Stimulated activated CD4-positive, alpha-beta T cell treated with anti-CD3 and anti-CD28 coated beads, TNF-alpha, amount 100 ng/mL, for 1 hour (primary cell): ENCODE measurements at regions not wholly inside any gene's neighbourhood (a gene's known extent, or its start where the extent isn't known, plus 50 kb on each side); places are given as distances from the start of the nearest gene placed in this dataset.
"Not testable (repeated sequence)": the region's sequence is repeated elsewhere in the genome, so short reads cannot be mapped to it uniquely, and the experiment has no call there.

ENCODE experiments used
- DNase-seq, 3 donors: peaks; one replicate each; pipeline ENCODE4 v3.0.0-alpha.2; 2020; ENCODE audit warnings: low read depth in 3 of 3, low spot score in 1 of 3

DNA sequence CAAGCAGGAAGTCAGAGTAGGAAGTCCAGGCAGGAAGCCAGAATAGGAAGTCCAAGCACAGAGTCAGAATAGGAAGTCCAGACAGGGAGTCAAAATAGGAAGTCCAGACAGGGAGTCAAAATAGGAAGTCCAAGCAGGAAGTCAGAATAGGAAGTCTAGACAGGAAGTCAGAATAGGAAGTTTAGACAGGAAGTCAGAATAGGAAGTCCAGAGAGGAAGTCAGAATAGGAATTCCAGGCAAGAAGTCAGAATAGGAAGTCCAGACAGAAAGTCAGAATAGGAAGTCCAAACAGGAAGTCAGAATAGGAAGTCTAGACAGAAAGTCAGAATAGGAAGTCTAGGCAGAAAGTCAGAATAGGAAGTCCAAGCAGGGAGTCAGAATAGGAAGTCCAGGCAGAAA lies 105.3 kb upstream of the C16orf82 start:
- DNase-seq, result no peak

DNA sequence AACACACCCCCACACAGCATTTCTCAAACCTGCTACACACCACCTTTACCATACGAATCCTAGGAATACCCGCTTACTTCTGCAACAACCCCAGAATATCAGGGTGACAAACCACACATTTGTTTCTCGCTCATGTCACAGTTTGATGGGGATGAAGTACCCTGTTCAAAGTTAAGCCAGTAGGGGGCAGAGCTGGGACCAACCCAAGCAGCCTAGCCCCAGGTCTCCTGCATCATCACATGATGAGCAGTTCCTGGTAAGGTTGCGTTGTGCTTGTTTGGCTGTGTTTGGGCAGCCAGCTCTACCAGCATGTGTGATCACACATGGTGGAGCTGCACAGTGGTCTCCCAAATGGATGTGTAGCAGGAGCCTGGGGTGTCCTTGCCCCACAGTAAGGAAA lies 103.6 kb upstream of the C16orf82 start:
- no peak for DNase-seq

DNA sequence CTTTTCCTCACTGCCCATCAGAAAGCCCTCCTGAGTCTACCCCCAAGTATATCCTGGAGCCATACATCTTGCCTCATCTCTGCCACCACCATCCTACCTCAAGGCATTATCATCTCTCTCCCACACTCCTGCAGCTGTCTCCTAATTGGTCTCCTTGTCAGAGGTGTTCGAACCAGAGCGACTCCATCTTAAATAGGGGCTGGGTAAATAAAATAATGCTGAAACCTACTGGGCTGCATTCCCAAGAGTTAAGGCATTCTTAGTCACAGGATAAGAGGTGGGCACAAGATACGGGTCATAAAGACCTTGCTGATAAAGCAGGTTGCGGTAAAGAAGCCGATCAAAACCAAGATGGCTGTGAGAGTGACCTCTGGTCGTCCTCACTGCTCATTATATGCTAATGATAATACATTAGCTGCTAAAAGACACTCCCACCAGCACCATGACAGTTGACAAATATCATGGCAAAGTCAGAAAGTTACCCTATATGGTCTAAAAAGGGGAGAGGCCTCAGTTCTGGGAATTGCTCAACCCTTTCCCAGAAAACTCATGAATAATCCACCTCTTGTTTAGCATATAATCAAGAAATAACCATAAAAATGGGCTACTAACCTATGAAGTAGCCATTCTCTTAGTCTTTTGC lies 97.0 kb upstream of the C16orf82 start:
- no peak for DNase-seq

DNA sequence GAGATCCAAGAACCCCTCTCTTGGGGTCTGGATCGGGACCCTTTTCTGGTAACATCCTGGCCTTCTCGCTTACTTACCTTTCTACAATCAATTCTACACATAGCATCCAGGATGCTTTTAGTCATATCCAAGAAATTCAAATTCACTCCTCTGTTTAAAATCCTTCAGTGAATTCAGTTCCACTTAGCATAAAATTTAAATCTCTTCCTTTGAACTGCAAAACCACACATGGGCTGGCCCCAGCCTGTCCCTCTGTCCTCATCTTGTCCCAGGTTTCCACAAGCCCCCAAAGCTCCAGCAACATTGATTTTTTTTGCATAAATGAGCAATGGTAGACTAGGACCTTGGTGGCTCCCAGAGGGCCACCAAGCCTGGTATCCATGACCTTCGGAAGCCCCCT lies 96.4 kb upstream of the C16orf82 start:
- no peak for DNase-seq

DNA sequence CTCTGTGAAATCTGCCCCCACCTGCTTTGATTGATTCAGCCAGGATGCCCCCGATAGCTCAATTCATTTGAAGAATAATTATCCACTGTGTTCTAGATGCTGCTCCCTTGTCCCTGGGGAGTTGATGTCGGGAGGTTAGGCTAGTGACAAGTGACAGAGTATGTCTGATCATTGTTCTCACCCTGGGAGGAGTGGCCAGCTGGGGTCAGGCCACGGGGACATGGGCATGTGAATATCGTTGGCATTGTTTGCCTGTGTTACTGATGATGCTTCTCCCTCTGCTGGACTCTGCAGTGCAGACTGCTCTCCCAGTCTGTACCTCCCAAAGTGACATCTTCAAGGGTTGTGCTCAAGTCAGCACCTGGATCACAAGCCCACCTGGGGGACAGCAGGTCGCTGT lies 89.9 kb upstream of the C16orf82 start:
- DNase-seq, result no peak

DNA sequence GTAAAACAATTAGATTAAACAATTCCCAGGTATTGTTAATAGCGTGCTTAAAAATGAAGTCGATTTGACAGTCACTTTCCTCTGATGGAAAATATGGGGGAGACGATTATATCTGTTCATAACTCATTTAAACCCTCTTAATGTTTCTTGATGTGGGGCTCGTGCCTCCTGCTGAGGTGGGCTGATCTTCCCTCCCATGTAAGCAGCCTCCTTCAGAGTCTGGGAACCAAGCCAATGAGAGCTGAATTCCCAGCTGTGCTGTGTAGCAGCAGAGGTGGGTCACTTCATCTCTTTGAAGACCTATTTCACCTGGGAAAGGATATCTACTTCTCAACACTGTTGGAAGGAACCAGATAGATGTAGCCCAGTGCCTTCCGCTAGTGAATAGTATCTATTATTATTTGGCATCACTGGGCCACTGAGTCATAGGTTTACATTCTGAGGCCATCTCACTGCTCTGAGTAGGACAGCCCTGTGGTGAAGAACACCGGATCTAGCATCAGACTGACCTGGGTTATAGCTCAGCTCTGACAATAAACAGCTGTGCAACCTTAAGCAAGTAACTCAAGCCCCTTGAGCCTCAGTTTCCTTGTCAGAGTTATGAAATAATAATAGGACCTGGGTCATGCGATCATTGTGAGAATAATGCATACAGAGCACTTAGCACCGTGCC lies 85.3 kb upstream of the C16orf82 start:
- DNase-seq, result no peak

DNA sequence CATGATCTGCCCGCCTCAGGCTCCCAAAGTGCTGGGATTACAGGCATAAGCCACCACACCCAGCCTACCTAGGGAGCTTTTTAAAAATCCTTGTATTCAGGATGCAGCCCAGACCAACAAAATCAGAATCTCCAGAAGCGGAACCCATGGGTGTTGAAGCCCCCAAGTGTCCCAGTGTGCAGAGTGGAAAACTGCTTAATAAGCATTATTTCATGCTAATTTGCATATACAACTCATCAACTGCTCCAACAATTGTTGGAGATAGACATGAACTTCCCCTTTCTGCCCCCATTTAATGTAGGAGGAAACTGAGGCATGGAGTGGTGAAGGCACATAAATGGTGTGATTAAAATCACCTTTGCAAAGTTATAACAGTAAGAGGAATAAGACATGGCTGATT lies 84.3 kb upstream of the C16orf82 start:
- no peak for DNase-seq

DNA sequence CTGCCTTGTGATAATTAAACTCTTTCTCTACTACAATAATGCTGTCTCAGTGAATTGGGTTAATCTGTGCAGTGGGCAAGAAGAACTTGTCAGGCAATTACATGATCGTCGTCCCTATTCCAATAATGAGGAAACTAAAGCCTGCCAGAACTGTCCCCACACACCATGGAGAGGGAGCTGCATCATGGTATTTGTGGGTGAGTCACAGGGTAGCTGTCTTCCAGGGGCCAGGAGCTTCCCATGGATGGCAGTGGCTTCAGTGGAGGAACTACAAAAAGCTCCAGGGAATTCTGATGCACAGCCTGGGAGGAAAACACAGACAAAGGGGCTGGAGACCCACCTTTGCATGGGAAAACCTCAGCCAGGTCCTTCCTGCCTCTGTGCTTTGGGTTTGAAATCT lies 83.3 kb upstream of the C16orf82 start:
- no peak for DNase-seq

DNA sequence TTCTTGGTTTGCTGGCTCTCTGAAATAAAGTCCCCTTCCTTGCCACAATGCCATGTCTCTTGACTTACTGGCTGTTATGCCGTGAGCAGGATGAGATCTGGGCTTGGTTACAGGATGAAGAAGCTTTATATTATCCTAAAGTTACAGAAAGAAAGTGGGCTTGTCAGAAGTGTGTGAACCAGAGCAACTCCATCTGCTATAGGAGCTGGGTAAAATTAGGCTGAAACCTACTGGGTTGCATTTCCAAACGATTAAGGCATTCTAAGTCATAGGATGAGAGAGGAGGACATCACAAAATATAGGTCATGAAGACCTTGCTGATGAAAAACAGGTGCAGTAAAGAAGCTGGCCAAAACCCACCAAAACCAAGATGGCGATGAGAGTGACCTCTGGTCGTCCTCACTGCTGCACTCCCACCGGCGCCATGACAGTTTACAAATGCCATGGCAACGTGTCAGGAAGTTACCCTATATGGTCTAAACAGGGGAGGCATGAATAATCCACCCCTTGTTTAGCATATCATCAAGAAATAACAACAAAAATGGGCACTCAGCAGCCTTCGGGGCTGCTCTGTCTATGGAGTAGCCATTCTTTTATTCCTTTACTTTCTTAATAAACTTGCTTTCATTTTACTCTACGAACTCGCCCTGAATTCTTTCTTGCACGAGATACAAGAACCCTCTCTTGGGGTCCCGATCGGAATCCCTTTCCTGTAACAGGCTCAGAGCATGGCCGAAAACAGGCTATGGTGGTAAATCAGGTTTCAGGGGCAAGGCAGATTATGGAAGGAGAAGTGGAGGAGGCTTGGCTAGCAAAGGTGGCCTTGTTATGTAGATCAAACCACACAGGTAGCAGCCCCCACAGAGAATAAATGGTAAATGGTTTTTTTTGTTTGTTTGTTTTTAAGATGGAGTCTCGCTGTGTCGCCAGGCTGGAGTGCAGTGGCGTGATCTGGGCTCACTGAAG lies 81.3 kb upstream of the C16orf82 start:
- no peak for DNase-seq

DNA sequence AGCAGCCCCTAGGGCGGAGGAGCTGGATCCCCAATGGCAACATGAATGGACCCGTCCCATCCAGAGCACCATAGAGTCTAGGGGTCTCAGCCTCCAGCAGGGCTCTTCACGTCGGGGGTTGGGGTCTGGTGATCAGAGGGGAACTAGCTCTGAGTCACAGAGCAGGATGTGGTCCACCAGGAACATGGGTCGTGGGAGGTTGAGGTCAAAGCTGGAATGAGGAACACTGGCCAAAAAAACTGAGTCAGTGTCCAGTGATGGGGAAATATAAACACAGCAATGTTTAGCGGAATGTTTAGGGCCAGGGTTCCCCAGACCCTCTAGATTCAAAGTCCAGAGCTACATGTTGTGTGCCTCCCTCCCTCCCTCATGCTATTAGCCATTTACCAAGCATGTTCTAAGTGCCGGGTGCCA lies 79.1 kb upstream of the C16orf82 start:
- no peak for DNase-seq

DNA sequence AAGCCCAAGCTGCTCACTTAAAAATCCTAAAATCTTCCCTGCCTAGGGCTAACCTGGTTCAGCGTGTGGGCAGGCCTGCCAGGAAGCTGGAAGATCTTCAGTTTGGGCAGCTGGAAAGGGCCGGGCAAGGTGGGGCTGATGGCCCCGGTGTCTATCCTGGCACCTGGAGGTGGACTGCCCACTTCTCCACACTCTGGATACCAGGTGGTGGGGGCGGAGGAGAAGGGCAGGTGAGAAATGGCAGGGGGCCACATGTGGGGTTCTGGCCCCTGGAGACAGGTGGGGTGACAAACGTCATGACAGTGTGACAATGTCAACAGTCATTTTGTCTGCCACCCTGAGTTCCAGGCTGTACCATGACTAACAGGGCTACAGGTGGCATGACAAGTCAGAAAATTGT lies 78.5 kb upstream of the C16orf82 start:
- DNase-seq, result no peak

DNA sequence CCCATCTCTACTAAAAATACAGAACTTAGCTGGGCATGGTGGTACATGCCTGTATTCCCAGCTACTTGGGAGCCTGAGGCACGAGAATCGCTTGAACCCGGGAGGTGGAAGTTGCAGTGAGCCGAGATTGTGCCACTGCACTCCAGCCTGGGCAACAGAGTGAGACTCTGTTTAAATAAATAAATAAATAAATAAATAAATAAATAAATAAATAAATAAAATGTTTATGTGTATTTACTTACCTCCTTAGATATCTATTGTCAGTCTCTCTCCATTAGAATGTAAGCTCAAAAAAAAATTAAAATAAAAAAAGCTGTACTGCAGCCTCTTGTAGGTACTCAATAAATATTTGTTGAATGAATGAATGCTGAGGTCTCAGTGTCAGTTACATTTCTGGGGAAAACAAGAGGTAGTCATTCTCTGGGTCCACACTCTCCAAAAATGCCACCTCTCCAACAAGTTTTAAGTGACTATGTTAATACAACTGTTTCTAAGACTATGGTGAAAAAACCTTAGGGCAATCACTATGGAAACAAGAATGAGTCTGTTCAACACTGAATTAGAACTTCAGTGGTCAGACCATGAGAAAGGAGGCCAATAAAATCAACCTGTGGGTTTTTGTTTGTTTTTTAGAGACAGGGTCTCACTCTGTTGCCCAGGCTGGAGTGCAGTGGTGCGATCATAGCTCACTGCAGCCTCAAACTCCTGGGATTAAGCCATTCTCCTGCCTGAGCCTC lies 76.2 kb upstream of the C16orf82 start:
- not testable (repeated sequence) for DNase-seq

DNA sequence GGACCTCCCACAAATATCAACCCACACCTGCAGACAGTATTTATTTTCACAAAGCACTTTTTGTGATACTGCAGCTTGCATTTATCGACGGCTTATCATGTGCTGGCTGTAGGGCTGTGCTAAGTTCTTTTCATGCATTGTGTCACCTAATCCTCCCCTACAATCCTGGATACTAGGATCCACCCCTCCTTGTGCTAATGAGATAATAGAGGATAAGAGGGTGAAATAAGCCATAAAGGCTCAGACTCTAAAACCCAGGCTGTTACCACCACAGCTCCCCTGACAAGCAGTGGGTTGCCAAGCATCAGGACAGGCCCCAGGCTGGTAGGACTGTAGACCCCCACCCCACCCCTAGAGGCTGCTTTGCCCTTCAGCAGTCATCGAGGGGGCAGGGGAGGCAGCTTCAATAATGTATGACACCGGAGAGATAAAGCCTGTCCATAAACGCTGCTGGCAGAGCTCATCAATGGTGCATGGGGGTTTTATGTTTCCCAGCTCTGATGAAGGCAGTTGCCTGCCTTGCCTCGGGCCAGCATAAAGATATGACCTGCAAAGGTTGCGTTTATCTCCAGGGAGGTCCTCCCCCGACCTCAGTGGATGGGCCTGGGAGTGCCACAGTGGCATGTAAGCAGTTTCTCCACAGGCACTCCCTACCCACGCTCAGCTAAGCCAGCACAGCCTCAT lies 73.9 kb upstream of the C16orf82 start:
- no peak for DNase-seq

DNA sequence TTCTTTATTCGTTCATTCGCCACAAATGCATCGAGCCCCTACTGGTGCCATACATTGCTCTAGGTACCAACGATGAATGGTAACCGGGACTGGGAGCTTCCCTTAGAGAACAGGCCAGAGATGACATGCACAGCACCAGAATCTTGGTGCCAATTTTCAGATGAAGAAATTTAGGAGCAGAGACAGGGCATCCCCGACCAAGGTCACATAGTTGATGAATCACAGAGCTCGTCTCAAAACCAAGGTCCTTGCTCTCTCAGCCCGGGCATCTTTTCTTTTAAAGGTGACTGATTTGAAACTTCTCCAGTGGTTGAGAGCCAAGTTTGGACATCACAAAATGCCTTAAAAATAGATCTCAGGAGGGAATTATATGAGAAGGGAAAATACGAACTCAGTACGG lies 73.2 kb upstream of the C16orf82 start:
- DNase-seq, result no peak

DNA sequence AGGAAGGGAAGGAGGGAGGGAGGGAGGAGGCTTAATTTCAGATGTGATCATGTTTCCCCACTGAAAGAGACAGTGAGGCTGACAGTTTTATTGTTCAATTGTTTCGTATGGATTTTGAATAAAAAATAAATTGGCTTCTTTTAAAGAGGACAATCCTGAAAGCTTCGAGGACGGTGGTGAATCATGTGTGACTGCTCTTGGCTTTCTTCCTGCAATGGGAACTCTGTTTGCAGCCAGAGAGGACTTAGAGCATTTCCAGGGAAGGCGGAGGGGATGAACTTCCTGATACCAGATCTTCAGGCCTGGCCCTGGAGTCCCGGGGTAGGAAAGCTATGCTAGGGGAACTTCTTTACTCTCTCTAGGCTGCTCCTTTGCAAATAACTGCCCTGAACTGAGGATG lies 72.8 kb upstream of the C16orf82 start:
- DNase-seq, result no peak

DNA sequence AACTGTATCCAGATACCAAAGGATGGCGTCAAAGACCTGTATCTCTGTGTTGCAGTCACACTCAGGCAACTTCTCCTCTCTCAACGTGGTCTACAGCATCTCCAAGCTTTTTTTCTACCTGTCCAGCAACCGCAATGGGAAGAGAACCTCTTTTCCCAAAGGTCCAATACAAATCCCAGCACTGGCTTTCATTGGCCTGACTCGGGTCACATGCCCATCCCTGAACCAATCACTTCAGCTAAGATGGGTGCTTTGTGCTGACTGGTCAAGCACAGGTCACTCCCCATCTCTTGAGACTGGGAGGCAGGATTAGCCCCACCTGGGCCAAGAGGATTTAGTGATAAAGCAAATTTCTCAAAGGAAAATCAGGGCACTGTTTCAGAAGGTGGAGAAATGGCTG lies 71.2 kb upstream of the C16orf82 start:
- DNase-seq, result no peak

DNA sequence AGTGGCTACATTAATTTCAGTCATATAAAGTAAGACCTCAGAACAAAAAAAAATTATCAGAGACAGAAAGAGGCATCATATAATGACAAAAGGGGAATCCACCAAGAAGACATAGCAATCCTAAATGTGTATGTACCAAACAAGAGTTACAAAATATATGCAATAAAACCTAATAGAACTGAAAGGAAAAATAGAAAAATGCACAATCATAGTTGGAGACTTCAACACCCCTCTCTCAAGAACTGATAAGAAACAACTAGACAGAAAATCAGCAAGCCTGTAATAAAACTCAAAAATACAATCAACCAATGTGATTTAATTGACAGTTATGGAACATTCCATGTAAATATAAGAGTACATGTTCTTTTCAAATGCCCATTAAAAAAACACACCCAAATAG lies 61.3 kb upstream of the C16orf82 start:
- no peak for DNase-seq
